ENCODE measurements at regions not wholly inside any gene's neighbourhood (a gene's known extent, or its start where the extent isn't known, plus 50 kb on each side); places are given as distances from the start of the nearest gene placed in this dataset.

GRCh38 chr9:88750832-88751360 lies 215.9 kb downstream of the NXNL2 start:
- H3K4me1 ChIP-seq (ENCODE audit: insufficient read depth, low read length) = peaks cover 2% of the 10 kb centered on the region; the same call in 1 of the 2 replicates
- H2AK5ac ChIP-seq (ENCODE audit: insufficient read length, low read length) = no peak overlapping the region
- no peak overlapping the region for H3K9ac ChIP-seq (ENCODE audit: extremely low read depth, insufficient read length, low read length)
- no peak overlapping the region for H2BK15ac ChIP-seq (ENCODE audit: low read depth, low read length)
- H2BK20ac ChIP-seq (ENCODE audit: low read depth, low read length, poor library complexity, severe bottlenecking) = no peak overlapping the region
- no peak overlapping the region for H2BK120ac ChIP-seq (ENCODE audit: low read depth, low read length, poor library complexity, severe bottlenecking)
- H3K4me2 ChIP-seq (ENCODE audit: insufficient read depth, insufficient read length, low read length) = no peak overlapping the region
- H3K56ac ChIP-seq (ENCODE audit: insufficient read length, low read depth, low read length) = no peak overlapping the region
- H3K14ac ChIP-seq (ENCODE audit: insufficient read depth, low read length) = no peak overlapping the region
- no peak overlapping the region for H4K91ac ChIP-seq (ENCODE audit: insufficient read length, low read depth, low read length)
- no peaks in the 10 kb centered on the region for H4K20me1 ChIP-seq (ENCODE audit: control insufficient read depth, insufficient read depth, insufficient read length)
- no peaks in the 10 kb centered on the region for H3K9me3 ChIP-seq (ENCODE audit: control insufficient read depth, low read depth, low read length)
- no peak overlapping the region for H3K4ac ChIP-seq (ENCODE audit: low read depth, low read length)
- H3K23ac ChIP-seq (ENCODE audit: insufficient read length, low read depth, low read length) = no peak overlapping the region
- Mint-ChIP-seq H3K4me1 (peaks cover 35 to 36% of the 10 kb centered on the region in 2 experiments), H3K9me3 (no peaks in the 10 kb centered on the region; a peak in 2 of 5 replicates), H3K36me3 (ENCODE audit: insufficient read depth in 1 of 3, low read depth in 3 of 3) (no peaks in the 10 kb centered on the region; a peak in 3 of 7 replicates), H3K4me3 (no peak overlapping the region), H3K27ac (no peak overlapping the region), H3K27me3 (ENCODE audit: low read depth) (no peaks in the 10 kb centered on the region)
- no peaks in the 10 kb centered on the region for H3K23me2 ChIP-seq (ENCODE audit: insufficient read length, low read depth, low read length, poor library complexity, severe bottlenecking)
- no peak overlapping the region for H3K27ac ChIP-seq (ENCODE audit: insufficient read length, low read depth, low read length)
- H3K18ac ChIP-seq (ENCODE audit: insufficient read length, low read depth, low read length) = no peak overlapping the region
- H2BK5ac ChIP-seq (ENCODE audit: insufficient read length, low read length) = no peak overlapping the region
- no peak for DNase-seq
- TF ChIP-seq, protein P1, sequence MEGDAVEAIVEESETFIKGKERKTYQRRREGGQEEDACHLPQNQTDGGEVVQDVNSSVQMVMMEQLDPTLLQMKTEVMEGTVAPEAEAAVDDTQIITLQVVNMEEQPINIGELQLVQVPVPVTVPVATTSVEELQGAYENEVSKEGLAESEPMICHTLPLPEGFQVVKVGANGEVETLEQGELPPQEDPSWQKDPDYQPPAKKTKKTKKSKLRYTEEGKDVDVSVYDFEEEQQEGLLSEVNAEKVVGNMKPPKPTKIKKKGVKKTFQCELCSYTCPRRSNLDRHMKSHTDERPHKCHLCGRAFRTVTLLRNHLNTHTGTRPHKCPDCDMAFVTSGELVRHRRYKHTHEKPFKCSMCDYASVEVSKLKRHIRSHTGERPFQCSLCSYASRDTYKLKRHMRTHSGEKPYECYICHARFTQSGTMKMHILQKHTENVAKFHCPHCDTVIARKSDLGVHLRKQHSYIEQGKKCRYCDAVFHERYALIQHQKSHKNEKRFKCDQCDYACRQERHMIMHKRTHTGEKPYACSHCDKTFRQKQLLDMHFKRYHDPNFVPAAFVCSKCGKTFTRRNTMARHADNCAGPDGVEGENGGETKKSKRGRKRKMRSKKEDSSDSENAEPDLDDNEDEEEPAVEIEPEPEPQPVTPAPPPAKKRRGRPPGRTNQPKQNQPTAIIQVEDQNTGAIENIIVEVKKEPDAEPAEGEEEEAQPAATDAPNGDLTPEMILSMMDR (conservative IDR thresholded peaks at IDR 0.05) = no peak
- no peak overlapping the region for H2AFZ ChIP-seq (ENCODE audit: low read length)
- H4K5ac ChIP-seq (ENCODE audit: insufficient read length, low read depth, low read length) = no peak overlapping the region
- H3K27me3 ChIP-seq (ENCODE audit: insufficient read depth, low read length) = no peaks in the 10 kb centered on the region
- no CpG with 5 or more reads among the region's 3 CpGs for WGBS (ENCODE audit: extremely low coverage, insufficient read length, low lambda C conversion rate)
- no peak overlapping the region for H2BK12ac ChIP-seq (ENCODE audit: insufficient read length, low read depth, low read length)
- H4K8ac ChIP-seq (replicated peaks; ENCODE audit: insufficient read length, low read depth, low read length) = no peak overlapping the region
- no peaks in the 10 kb centered on the region for H3K79me1 ChIP-seq (ENCODE audit: insufficient read depth, low read depth, low read length, poor library complexity, severe bottlenecking)
- H3K79me2 ChIP-seq (ENCODE audit: insufficient read depth, low read length) = no peaks in the 10 kb centered on the region
- no peak overlapping the region for H3T11ph ChIP-seq (ENCODE audit: low read length)

All from H9 (cell line).